Thyroid gland (tissue), 4 donors: ENCODE measurements at regions not wholly inside any gene's neighbourhood (a gene's known extent, or its start where the extent isn't known, plus 50 kb on each side); places are given as distances from the start of the nearest gene placed in this dataset.

Experiments used
- POLR2A ChIP-seq, 2 donors: fragments of 450-650 bp; IDR thresholded peaks; one replicate each; pipeline ENCODE4 v1.6.1; 2017; ENCODE audit warnings: antibody characterized with exemption in 2 of 2, mild to moderate bottlenecking in 2 of 2, moderate library complexity in 1 of 2
- TF ChIP-seq, protein P1 (sequence below), 6 experiments: fragments of 200-600 bp in 3 of 6; fragments of 450-650 bp in 3 of 6; sonication (generic) in 3 of 6; IDR thresholded peaks; one replicate each; pipeline ENCODE4 v1.5.1; 2016 to 2019; ENCODE audit warnings: antibody characterized with exemption in 6 of 6, mild to moderate bottlenecking in 2 of 6, inconsistent platforms in 1 of 6, moderate library complexity in 1 of 6

DNA sequence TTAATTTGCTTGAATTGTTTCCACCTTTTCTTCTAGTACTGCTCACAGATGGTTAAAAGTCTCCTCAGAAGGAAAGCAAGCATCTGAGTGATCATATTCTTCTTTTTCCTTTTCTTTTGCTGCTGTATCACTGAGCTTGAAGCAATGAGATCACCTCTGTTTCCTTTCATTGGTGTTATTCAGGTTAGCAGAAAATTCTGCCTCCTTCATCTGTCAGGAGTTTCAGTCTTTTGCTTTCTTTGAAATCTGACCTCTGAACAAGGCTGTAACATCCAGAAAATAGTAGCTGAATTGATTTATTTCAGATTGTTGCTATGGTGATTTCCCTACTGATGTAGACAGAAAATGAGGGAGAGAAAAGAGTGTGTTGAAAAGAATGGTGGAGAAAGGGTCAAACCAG, 343.0 kb downstream of the MFSD1 start:
- TF ChIP-seq, protein P1, sequence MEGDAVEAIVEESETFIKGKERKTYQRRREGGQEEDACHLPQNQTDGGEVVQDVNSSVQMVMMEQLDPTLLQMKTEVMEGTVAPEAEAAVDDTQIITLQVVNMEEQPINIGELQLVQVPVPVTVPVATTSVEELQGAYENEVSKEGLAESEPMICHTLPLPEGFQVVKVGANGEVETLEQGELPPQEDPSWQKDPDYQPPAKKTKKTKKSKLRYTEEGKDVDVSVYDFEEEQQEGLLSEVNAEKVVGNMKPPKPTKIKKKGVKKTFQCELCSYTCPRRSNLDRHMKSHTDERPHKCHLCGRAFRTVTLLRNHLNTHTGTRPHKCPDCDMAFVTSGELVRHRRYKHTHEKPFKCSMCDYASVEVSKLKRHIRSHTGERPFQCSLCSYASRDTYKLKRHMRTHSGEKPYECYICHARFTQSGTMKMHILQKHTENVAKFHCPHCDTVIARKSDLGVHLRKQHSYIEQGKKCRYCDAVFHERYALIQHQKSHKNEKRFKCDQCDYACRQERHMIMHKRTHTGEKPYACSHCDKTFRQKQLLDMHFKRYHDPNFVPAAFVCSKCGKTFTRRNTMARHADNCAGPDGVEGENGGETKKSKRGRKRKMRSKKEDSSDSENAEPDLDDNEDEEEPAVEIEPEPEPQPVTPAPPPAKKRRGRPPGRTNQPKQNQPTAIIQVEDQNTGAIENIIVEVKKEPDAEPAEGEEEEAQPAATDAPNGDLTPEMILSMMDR (IDR thresholded peaks at IDR 0.05): no peak
- TF ChIP-seq POLR2A (IDR thresholded peaks at IDR 0.05): no peak
